HepG2 (cell line): ENCODE measurements at regions not wholly inside any gene's neighbourhood (a gene's known extent, or its start where the extent isn't known, plus 50 kb on each side); places are given as distances from the start of the nearest gene placed in this dataset.

Experiments
- ATAC-seq: fragments of 200-7000 bp; cut with Tn5 transposase; 3 replicates; pipeline ENCODE4 v1.9.1; 2020; ENCODE audit warnings: mild to moderate bottlenecking, moderate library complexity
- BruUV-seq: library from RNA; stranded (reverse); fragments of 400-500 nt; replicated peaks from 2 replicates; lab custom pipeline; 2021; lab: Mats Ljungman, UMichigan
- CTCF ChIA-PET: fragments of 300-600 bp; formaldehyde crosslinking; extraction: SDS; loops from one replicate; lab custom pipeline; 2021; ENCODE audit warnings: low total read pairs, inconsistent platforms, low intra/inter-chr PET ratio; lab: Yijun Ruan, JAX
- POLR2A ChIA-PET: fragments of 350-600 bp; sonication (Branson Sonifier 250); formaldehyde crosslinking; loops from one replicate; lab custom pipeline; 2020; ENCODE audit warnings: antibody characterized with exemption, inconsistent platforms; lab: Yijun Ruan, JAX
- DNase-seq: peaks from one replicate; pipeline ENCODE4 v3.0.0-alpha.2; 2015; ENCODE audit warnings: low spot score
- FAIRE-seq: peaks from 3 replicates; lab custom pipeline; 2011; peaks lifted over from hg19 to GRCh38; lab: Jason Lieb, UNC
- H2AFZ ChIP-seq: one replicate; pipeline ENCODE4 v1.6.1; 2011; ENCODE audit warnings: low read length, inconsistent platforms
- H3K27ac ChIP-seq: fragments of 300-600 bp; 3 replicates; pipeline ENCODE4 v1.8.0; 2011; ENCODE audit warnings: mixed run types, mild to moderate bottlenecking, mixed read lengths, low read length, inconsistent platforms; ENCODE audit not compliant: insufficient read depth; ENCODE audit errors: extremely low read length
- H3K27me3 ChIP-seq, 2 experiments: fragments of 200-600 bp in 1 of 2; 2 replicates in 1 of 2; 3 replicates in 1 of 2; pipeline versions ENCODE4 v1.6.0 to v1.8.0; 2011; ENCODE audit warnings: low read length in 2 of 2, mild to moderate bottlenecking in 2 of 2, moderate library complexity in 2 of 2, inconsistent platforms in 1 of 2; ENCODE audit not compliant: insufficient read depth in 2 of 2, control insufficient read depth in 1 of 2
- H3K36me3 ChIP-seq, 2 experiments: fragments of 200-600 bp in 1 of 2; replicated peaks in 1 of 2; 2 replicates in 1 of 2; 3 replicates in 1 of 2; pipeline versions ENCODE4 v1.5.1 to v1.8.0; 2011; ENCODE audit warnings: low read length in 2 of 2, inconsistent platforms in 1 of 2; ENCODE audit not compliant: insufficient read depth in 2 of 2, control insufficient read depth in 1 of 2
- H3K4me1 ChIP-seq: 2 replicates; pipeline ENCODE4 v1.5.1; 2012; ENCODE audit warnings: low read length, inconsistent platforms; ENCODE audit not compliant: insufficient read depth
- H3K4me2 ChIP-seq: 2 replicates; pipeline ENCODE4 v1.6.0; 2011; ENCODE audit warnings: low read depth, low read length, inconsistent platforms
- H3K4me3 ChIP-seq, 3 experiments: fragments of 200-600 bp in 1 of 3; sonication (generic), shearing (Covaris generic) in 1 of 3; replicated peaks in 1 of 3; 2 replicates each; pipeline ENCODE4 v1.5.1; 2011 to 2016; ENCODE audit warnings: low read length in 3 of 3, inconsistent platforms in 2 of 3, low read depth in 2 of 3, mild to moderate bottlenecking in 2 of 3, control low read depth in 1 of 3, mixed read lengths in 1 of 3; ENCODE audit not compliant: insufficient read depth in 1 of 3
- H3K79me2 ChIP-seq: one replicate; pipeline ENCODE4 v1.6.1; 2011; ENCODE audit warnings: low read length, inconsistent platforms; ENCODE audit not compliant: insufficient read depth
- H3K9ac ChIP-seq: 2 replicates; pipeline ENCODE4 v1.6.0; 2011; ENCODE audit warnings: mild to moderate bottlenecking, low read depth, low read length, inconsistent platforms; ENCODE audit not compliant: insufficient read depth
- H3K9me3 ChIP-seq: 2 replicates; pipeline ENCODE4 v1.5.1; 2012; ENCODE audit warnings: mild to moderate bottlenecking, low read length
- H4K20me1 ChIP-seq: 2 replicates; pipeline ENCODE4 v1.6.0; 2011; ENCODE audit warnings: inconsistent platforms, mild to moderate bottlenecking, low read length, moderate library complexity; ENCODE audit not compliant: insufficient read depth
- ATF2 ChIP-seq: sonication (generic); formaldehyde crosslinking; IDR thresholded peaks from 2 replicates; pipeline ENCODE4 v1.4.0; 2020; ENCODE audit warnings: missing genetic modification reagents
- GMEB2 ChIP-seq: IDR thresholded peaks from 2 replicates; pipeline ENCODE4 v1.6.1; 2016; ENCODE audit warnings: missing biosample characterization, missing genetic modification reagents, low read depth
- HOXA9 ChIP-seq: sonication (generic); formaldehyde crosslinking; IDR thresholded peaks from 2 replicates; pipeline ENCODE4 v1.8.1; 2022; ENCODE audit warnings: missing genetic modification reagents, mild to moderate bottlenecking, moderate library complexity, borderline replicate concordance
- KDM6A ChIP-seq: IDR thresholded peaks from 2 replicates; pipeline ENCODE4 v1.6.1; 2016; ENCODE audit warnings: low read depth
- PBX2 ChIP-seq: IDR thresholded peaks from 2 replicates; pipeline ENCODE4 v1.6.1; 2016; ENCODE audit warnings: control low read depth
- PHF5A ChIP-seq: IDR thresholded peaks from one replicate; pipeline ENCODE4 v1.6.1; 2018; ENCODE audit warnings: low read depth, missing genetic modification reagents; ENCODE audit not compliant: unreplicated experiment
- SIX1 ChIP-seq: sonication (generic); formaldehyde crosslinking; IDR thresholded peaks from 2 replicates; pipeline ENCODE4 v1.4.0; 2020; ENCODE audit warnings: missing genetic modification reagents, borderline replicate concordance
- ZBTB7A ChIP-seq: sonication (generic); formaldehyde crosslinking; IDR thresholded peaks from 2 replicates; pipeline ENCODE4 v1.8.0; 2022; ENCODE audit warnings: mild to moderate bottlenecking, missing genetic modification reagents
- ZNF383 ChIP-seq: sonication (generic); formaldehyde crosslinking; IDR thresholded peaks from 2 replicates; pipeline ENCODE4 v1.4.0; 2020; ENCODE audit warnings: missing genetic modification reagents, mild to moderate bottlenecking, borderline replicate concordance
- ZNF619 ChIP-seq: sonication (generic); formaldehyde crosslinking; IDR thresholded peaks from 2 replicates; pipeline ENCODE4 v1.4.0; 2020; ENCODE audit warnings: mild to moderate bottlenecking, missing genetic modification reagents
- ZNF75D ChIP-seq: sonication (generic); formaldehyde crosslinking; IDR thresholded peaks from 2 replicates; pipeline ENCODE4 v1.8.1; 2023; ENCODE audit warnings: missing genetic modification reagents, mild to moderate bottlenecking, borderline replicate concordance
- ZSCAN21 ChIP-seq: sonication (generic); formaldehyde crosslinking; IDR thresholded peaks from 2 replicates; pipeline ENCODE4 v1.8.0; 2022; ENCODE audit warnings: mild to moderate bottlenecking, missing genetic modification reagents, moderate library complexity, borderline replicate concordance
- WGBS: methylation state at CpG from one replicate; pipeline ENCODE4 v1.1.6; 2017; ENCODE audit warnings: low lambda C conversion rate; 5-methylcytosine and 5-hydroxymethylcytosine counted together
- in situ Hi-C: cut with HindIII; loops from 2 replicates; pipeline ENCODE4 v1.10.0; 2017; ENCODE audit warnings: low pct_unique_long_range_greater_than_20kb; ENCODE audit not compliant: extremely low pct_ligation_motif_present
- intact Hi-C: fragments of 100-400 bp; cut with micrococcal nuclease; formaldehyde crosslinking; loops from one replicate; pipeline ENCODE4 v1.10.0; 2022; ENCODE audit not compliant: unreplicated experiment

- TF ChIP-seq HOXA9 (CRISPR knock-in tag), result no peak
- no peak for TF ChIP-seq ZNF75D
- TF ChIP-seq KDM6A (CRISPR knock-in tag), result no peak
- TF ChIP-seq SIX1 (CRISPR knock-in tag), result no peak
- no peak for TF ChIP-seq GMEB2
- no peak for TF ChIP-seq ZSCAN21
- TF ChIP-seq, all 625 proteins: peak for 0
Measured at GRCh38 chr2:8361930-8362329, 319.9 kb upstream of the ID2 start (continued).

- Histone ChIP-seq H3K79me2 (no peaks in the 10 kb centered on the region), H3K4me3 (no peak overlapping the region), H2AFZ (no peak overlapping the region), H3K4me1 (peaks cover 23% of the 10 kb centered on the region), H3K36me3 (no peaks in the 10 kb centered on the region), H3K4me2 (no peak overlapping the region), H3K27ac (no peak overlapping the region), H3K9me3 (no peaks in the 10 kb centered on the region), H3K27me3 (peaks cover 0 to 8% of the 10 kb centered on the region in 2 experiments; a peak in 1 of 5 replicates), H3K9ac (no peak overlapping the region), H4K20me1 (no peaks in the 10 kb centered on the region)
- in situ Hi-C loops, result no loop called here
- TF ChIP-seq ZBTB7A (CRISPR knock-in tag) (no peak), ZNF383 (CRISPR knock-in tag) (no peak), PHF5A (CRISPR knock-in tag) (no peak), ATF2 (no peak), PBX2 (CRISPR knock-in tag) (no peak), ZNF619 (CRISPR knock-in tag) (no peak)
- WGBS, result 85% methylated on average over 6 of the region's 6 CpGs
- no TSS peak for BruUV-seq
- POLR2A ChIA-PET, result no interaction called here
- intact Hi-C loops, result no loop called here
- ATAC-seq (no peak), FAIRE-seq (no peak), DNase-seq (no peak)
- CTCF ChIA-PET, result no interaction called here
Measured at GRCh38 chr2:8363161-8363560, 318.7 kb upstream of the ID2 start.
